ENCODE measurements at regions not wholly inside any gene's neighbourhood (a gene's known extent, or its start where the extent isn't known, plus 50 kb on each side); places are given as distances from the start of the nearest gene placed in this dataset.
A peak's percentile ranks its signal among the peaks of the same experiment; 100 is the strongest.
"Not testable (repeated sequence)": the region's sequence is repeated elsewhere in the genome, so short reads cannot be mapped to it uniquely, and the experiment has no call there.

GRCh38 chr4:103982454-103982853, 262.7 kb upstream of the TACR3 start:
- no peak for DNase-seq

- no peak for DNase-seq
These were observed 228.6 kb upstream of the TACR3 start for GRCh38 chr4:103948244-103949018.

- DNase-seq, result no peak
These were observed 227.8 kb upstream of the TACR3 start for GRCh38 chr4:103947617-103948016.

- DNase-seq, result not testable (repeated sequence)
These were observed 227.0 kb upstream of the TACR3 start for GRCh38 chr4:103946621-103947268.

GRCh38 chr4:103938488-103938887, 218.7 kb upstream of the TACR3 start:
- no peak for DNase-seq

GRCh38 chr4:103936653-103937145, 216.9 kb upstream of the TACR3 start:
- no peak for DNase-seq

- peak; percentile 46 for DNase-seq
These were observed 214.5 kb upstream of the TACR3 start for GRCh38 chr4:103934178-103934789.

GRCh38 chr4:103928370-103928769, 208.6 kb upstream of the TACR3 start:
- DNase-seq, result no peak

GRCh38 chr4:103923551-103923950, 203.8 kb upstream of the TACR3 start:
- no peak for DNase-seq

- DNase-seq, result no peak
These were observed 198.4 kb upstream of the TACR3 start for GRCh38 chr4:103918214-103918613.

- DNase-seq, result no peak
These were observed 195.6 kb upstream of the TACR3 start for GRCh38 chr4:103915224-103915869.

- no peak for DNase-seq
These were observed 187.6 kb upstream of the TACR3 start for GRCh38 chr4:103907414-103907813.

GRCh38 chr4:103904123-103904522, 184.3 kb upstream of the TACR3 start:
- DNase-seq, result no peak

- DNase-seq, result no peak
These were observed 182.9 kb upstream of the TACR3 start for GRCh38 chr4:103902730-103903129.

- DNase-seq, result no peak
These were observed 176.2 kb upstream of the TACR3 start for GRCh38 chr4:103895876-103896465.

- DNase-seq, result no peak
These were observed 172.8 kb upstream of the TACR3 start for GRCh38 chr4:103892586-103892985.

- DNase-seq, result no peak
These were observed 167.4 kb upstream of the TACR3 start for GRCh38 chr4:103887191-103887590.

- DNase-seq, result no peak
These were observed 165.4 kb upstream of the TACR3 start for GRCh38 chr4:103885152-103885551.

- no peak for DNase-seq
These were observed 147.5 kb upstream of the TACR3 start for GRCh38 chr4:103867311-103867710.

GRCh38 chr4:103853627-103854026, 133.8 kb upstream of the TACR3 start:
- DNase-seq, result no peak

- DNase-seq, result no peak
These were observed 133.4 kb upstream of the TACR3 start for GRCh38 chr4:103853146-103853545.

- DNase-seq, result no peak
These were observed 125.3 kb upstream of the TACR3 start for GRCh38 chr4:103845075-103845474.

GRCh38 chr4:103842637-103843239, 123.0 kb upstream of the TACR3 start:
- DNase-seq, result no peak
